Brain microvascular endothelial cell (primary cell): ENCODE measurements at regions not wholly inside any gene's neighbourhood (a gene's known extent, or its start where the extent isn't known, plus 50 kb on each side); places are given as distances from the start of the nearest gene placed in this dataset.
A peak's percentile ranks its signal among the peaks of the same experiment; 100 is the strongest.

Experiments used
- DNase-seq: peaks from one replicate; pipeline ENCODE4 v3.0.0-alpha.2; 2020
- H3K27ac ChIP-seq: fragments of 250-450 bp; sonication (Bioruptor Pico); 2 replicates; pipeline ENCODE4 v1.5.1; 2020; ENCODE audit warnings: mild to moderate bottlenecking, moderate library complexity
- H3K27me3 ChIP-seq: fragments of 250-450 bp; sonication (Bioruptor Pico); replicated peaks from 2 replicates; pipeline ENCODE4 v1.5.1; 2020; ENCODE audit warnings: mild to moderate bottlenecking
- H3K36me3 ChIP-seq: fragments of 250-450 bp; sonication (Bioruptor Pico); replicated peaks from 2 replicates; pipeline ENCODE4 v1.5.1; 2020; ENCODE audit warnings: mild to moderate bottlenecking
- H3K4me3 ChIP-seq: 2 replicates; pipeline ENCODE4 v1.5.1; 2011; ENCODE audit warnings: low read depth, mild to moderate bottlenecking, control low read depth, low read length, moderate library complexity
- in situ Hi-C: cut with HindIII; loops from 2 replicates; pipeline ENCODE4 v1.10.0; 2017; ENCODE audit warnings: low sequenced_read_pairs, low pct_ligation_motif_present
- TF ChIP-seq, protein P1 (sequence below): IDR thresholded peaks from 2 replicates; pipeline ENCODE4 v1.5.1; 2011; ENCODE audit warnings: low read depth, mild to moderate bottlenecking, moderate library complexity, low read length, control low read depth, inconsistent platforms; ENCODE audit errors: missing control alignments

DNA sequence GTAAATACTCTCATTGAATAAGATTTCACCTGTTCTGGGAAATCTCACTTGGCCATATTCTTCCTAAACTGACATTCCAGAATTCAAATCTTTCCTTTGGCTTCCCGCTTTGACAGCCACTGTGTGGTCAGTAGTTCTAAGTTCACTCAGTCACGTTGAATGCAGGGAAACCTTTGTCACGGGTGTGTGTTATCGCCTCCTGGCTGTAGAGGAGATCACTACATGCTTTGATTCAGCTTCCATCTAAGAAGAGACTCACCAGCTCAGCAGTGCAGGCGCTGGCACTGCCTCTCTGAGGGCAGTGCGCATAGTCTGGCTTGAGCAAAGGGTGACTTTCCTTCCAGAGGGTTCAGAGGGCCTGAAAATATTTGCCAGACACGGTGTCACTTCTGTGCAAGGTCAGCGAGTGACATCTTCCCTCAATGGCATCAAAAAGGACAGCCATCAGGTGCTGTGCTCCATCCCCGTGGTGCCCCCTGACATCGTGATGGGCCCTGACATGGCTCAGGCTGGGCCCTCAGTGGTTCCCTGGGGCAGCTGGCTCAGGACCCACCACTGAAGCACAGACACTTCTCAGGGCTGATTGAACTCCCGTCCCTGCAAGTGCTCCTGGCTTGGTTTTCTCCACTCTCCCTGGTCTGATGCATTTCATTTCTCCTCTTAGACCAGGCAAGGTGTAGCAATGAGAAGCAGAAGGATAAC, 635.4 kb upstream of the ARGLU1 start:
- no peaks in the 10 kb centered on the region for H3K36me3 ChIP-seq
- DNase-seq: peak; percentile 15
- TF ChIP-seq, protein P1, sequence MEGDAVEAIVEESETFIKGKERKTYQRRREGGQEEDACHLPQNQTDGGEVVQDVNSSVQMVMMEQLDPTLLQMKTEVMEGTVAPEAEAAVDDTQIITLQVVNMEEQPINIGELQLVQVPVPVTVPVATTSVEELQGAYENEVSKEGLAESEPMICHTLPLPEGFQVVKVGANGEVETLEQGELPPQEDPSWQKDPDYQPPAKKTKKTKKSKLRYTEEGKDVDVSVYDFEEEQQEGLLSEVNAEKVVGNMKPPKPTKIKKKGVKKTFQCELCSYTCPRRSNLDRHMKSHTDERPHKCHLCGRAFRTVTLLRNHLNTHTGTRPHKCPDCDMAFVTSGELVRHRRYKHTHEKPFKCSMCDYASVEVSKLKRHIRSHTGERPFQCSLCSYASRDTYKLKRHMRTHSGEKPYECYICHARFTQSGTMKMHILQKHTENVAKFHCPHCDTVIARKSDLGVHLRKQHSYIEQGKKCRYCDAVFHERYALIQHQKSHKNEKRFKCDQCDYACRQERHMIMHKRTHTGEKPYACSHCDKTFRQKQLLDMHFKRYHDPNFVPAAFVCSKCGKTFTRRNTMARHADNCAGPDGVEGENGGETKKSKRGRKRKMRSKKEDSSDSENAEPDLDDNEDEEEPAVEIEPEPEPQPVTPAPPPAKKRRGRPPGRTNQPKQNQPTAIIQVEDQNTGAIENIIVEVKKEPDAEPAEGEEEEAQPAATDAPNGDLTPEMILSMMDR: peak; percentile 61
- in situ Hi-C loops: no loop called here
- H3K27me3 ChIP-seq: no peaks in the 10 kb centered on the region
- H3K27ac ChIP-seq: no peak overlapping the region
- H3K4me3 ChIP-seq: no peak overlapping the region

DNA sequence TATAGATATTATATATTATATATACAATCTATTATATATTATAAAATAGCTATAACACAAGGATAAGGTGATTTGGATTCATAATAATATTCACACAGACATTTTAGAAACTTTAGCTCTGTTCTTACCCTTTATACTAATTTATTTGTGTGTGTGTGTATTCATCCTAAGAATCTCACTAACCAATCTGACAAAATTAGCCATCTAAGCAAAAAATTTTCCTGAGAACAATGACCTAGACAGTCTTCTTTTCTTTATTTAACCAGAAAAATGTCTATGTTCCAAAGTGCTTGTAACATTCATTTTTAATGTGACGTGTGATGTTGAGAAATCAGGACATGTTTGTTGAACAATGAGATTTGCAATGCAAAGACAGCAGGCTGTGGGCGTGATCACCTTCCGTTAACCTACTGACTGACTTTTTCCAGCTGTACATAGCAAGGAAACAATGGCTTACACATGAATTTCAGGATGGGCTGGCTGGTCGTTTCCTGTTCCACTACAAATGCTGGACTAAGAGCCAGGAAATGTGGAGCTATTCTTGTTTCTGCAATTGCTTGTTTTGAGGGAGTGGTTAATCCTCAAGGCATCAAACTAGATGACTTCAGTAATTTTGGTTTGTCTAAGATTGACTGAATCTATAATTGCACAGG, 634.6 kb upstream of the ARGLU1 start:
- Histone ChIP-seq H3K27me3 (no peaks in the 10 kb centered on the region), H3K36me3 (no peaks in the 10 kb centered on the region), H3K27ac (no peak overlapping the region), H3K4me3 (no peak overlapping the region)
- DNase-seq: peak; percentile 22
- TF ChIP-seq, protein P1: no peak
- in situ Hi-C loops: no loop called here

DNA sequence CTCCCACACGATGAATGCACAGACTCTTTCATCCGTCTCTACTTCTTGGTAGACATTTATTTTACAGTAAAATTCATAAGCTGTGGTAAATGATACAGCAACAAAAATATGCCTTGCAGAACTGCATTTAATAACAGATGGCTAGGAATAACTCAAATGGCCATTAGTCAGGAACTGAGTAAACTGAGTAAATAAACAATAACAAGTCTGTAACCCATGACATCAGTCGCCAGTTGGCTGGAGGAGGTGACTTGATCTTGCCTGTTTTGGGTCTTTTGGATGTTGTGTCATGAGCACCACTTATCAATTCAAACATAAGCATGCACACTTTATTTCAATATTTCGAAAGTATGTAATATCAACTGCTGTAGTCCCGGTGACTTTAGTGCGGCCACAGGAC, 632.6 kb upstream of the ARGLU1 start:
- H3K27me3 ChIP-seq: no peaks in the 10 kb centered on the region
- in situ Hi-C loops: no loop called here
- TF ChIP-seq, protein P1: no peak
- H3K36me3 ChIP-seq: no peaks in the 10 kb centered on the region
- H3K27ac ChIP-seq: no peak overlapping the region
- H3K4me3 ChIP-seq: no peak overlapping the region
- DNase-seq: no peak

DNA sequence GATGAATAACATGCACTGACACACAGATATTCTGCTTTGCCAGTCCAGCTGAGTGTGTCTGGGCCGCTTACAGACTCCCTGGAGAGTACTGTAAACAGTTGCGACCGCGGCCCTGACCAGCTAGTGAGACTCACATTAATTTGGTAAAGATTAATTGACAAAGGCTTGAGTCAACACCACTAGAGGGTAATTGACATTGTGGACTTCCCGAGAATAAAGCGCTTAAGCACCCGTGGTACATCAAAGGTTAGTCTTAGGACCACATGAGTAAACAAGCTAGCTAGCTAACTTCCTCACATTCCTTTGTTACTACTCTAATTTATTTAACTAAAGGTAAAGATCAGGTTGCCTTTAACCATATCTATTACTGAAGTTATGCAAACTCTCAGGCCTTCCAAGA, 624.4 kb upstream of the ARGLU1 start:
- Histone ChIP-seq H3K27me3 (no peaks in the 10 kb centered on the region), H3K36me3 (no peaks in the 10 kb centered on the region), H3K4me3 (no peak overlapping the region), H3K27ac (no peak overlapping the region)
- no peak for DNase-seq
- in situ Hi-C loops: no loop called here
- TF ChIP-seq, protein P1: no peak

DNA sequence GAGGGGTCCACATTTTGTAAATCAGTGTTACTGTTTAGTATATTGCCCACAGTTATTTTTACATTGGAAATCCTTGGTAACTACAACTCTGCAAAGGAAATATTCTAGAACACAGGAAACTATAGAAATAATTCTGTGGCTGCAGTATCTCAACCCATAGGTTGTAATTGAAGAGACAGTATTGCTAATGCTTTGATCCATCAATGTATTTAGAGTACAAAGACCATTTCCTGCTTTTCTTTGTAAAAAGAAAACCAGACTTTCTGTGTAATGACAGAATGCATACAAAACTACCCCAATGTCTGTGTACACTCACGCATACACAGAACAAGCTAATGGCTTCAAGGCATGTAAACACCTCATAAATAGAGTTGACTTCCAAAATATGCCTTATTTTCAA, 622.1 kb upstream of the ARGLU1 start:
- TF ChIP-seq, protein P1: no peak
- no peak for DNase-seq
- in situ Hi-C loops: no loop called here
- no peaks in the 10 kb centered on the region for H3K36me3 ChIP-seq
- H3K4me3 ChIP-seq: no peak overlapping the region
- H3K27ac ChIP-seq: no peak overlapping the region
- no peaks in the 10 kb centered on the region for H3K27me3 ChIP-seq
